HG03460 (cell line): ENCODE measurements at regions not wholly inside any gene's neighbourhood (a gene's known extent, or its start where the extent isn't known, plus 50 kb on each side); places are given as distances from the start of the nearest gene placed in this dataset.
"Not testable (repeated sequence)": the region's sequence is repeated elsewhere in the genome, so short reads cannot be mapped to it uniquely, and the experiment has no call there.

Source experiments
- ATAC-seq: cut with Tn5 transposase; IDR thresholded peaks from one replicate; pipeline ENCODE4 v1.9.1; 2021; ENCODE audit not compliant: unreplicated experiment

- no peak for ATAC-seq
These were observed 61.0 kb upstream of the ST3GAL6 start for GRCh38 chr3:98702166-98702565.

GRCh38 chr3:98705212-98705611 is 57.9 kb upstream of the ST3GAL6 start:
- no peak for ATAC-seq

- no peak for ATAC-seq
These were observed 57.4 kb upstream of the ST3GAL6 start for GRCh38 chr3:98705694-98706093.

- not testable (repeated sequence) for ATAC-seq
These were observed 54.5 kb upstream of the ST3GAL6 start for GRCh38 chr3:98708681-98709080.

- ATAC-seq: no peak
These were observed 53.7 kb upstream of the ST3GAL6 start for GRCh38 chr3:98709441-98709840.

GRCh38 chr3:98710067-98710659 is 53.0 kb upstream of the ST3GAL6 start:
- ATAC-seq: no peak

GRCh38 chr3:98711426-98711825 is 51.7 kb upstream of the ST3GAL6 start:
- ATAC-seq: no peak

- ATAC-seq: no peak
These were observed 50.4 kb upstream of the ST3GAL6 start for GRCh38 chr3:98712726-98713125.

- ATAC-seq: not testable (repeated sequence)
These were observed 49.8 kb upstream of the ST3GAL6 start for GRCh38 chr3:98713332-98713731.
